Right atrium auricular region (tissue), 2 donors: ENCODE measurements at regions not wholly inside any gene's neighbourhood (a gene's known extent, or its start where the extent isn't known, plus 50 kb on each side); places are given as distances from the start of the nearest gene placed in this dataset.

ENCODE experiments used
- DNase-seq: peaks from one replicate; pipeline ENCODE4 v3.0.0-alpha.2; 2019; ENCODE audit warnings: low spot score
- H3K27ac ChIP-seq, 2 donors: fragments of 200-600 bp; sonication (generic); 1 replicate in 1 of 2; 2 replicates in 1 of 2; pipeline ENCODE4 v1.5.1; 2016 to 2019
- H3K27me3 ChIP-seq, 2 donors: fragments of 200-600 bp; sonication (generic); one replicate each; pipeline versions ENCODE4 v1.5.1 to v1.6.0; 2017 to 2019
- H3K36me3 ChIP-seq: fragments of 200-600 bp; sonication (generic); one replicate; pipeline ENCODE4 v1.5.1; 2016
- H3K4me1 ChIP-seq, 2 donors: fragments of 200-600 bp; sonication (generic); one replicate each; pipeline versions ENCODE4 v1.5.1 to v1.6.0; 2017 to 2019
- H3K4me3 ChIP-seq, 2 donors: fragments of 200-600 bp; sonication (generic); 1 replicate in 1 of 2; 2 replicates in 1 of 2; pipeline ENCODE4 v1.5.1; 2017 to 2019; ENCODE audit warnings: mild to moderate bottlenecking in 1 of 2, moderate library complexity in 1 of 2
- H3K9me3 ChIP-seq, 2 donors: fragments of 200-600 bp; sonication (generic); one replicate each; pipeline ENCODE4 v1.5.1; 2019
- CTCF ChIP-seq, 2 donors: fragments of 200-600 bp; sonication (generic); IDR thresholded peaks; one replicate each; pipeline ENCODE4 v1.5.1; 2019; ENCODE audit warnings: antibody characterized with exemption in 2 of 2

GRCh38 chr5:34606101-34606500, 50.0 kb upstream of the RAI14 start:
- Histone ChIP-seq H3K9me3 (no peaks in the 10 kb centered on the region), H3K27ac (no peak overlapping the region), H3K27me3 (no peaks in the 10 kb centered on the region), H3K36me3 (no peaks in the 10 kb centered on the region), H3K4me1 (peaks cover 0 to 12% of the 10 kb centered on the region in 2 donors), H3K4me3 (no peak overlapping the region)
- no peak for DNase-seq
- TF ChIP-seq CTCF (IDR thresholded peaks at IDR 0.05): no peak
